ENCODE measurements at regions not wholly inside any gene's neighbourhood (a gene's known extent, or its start where the extent isn't known, plus 50 kb on each side); places are given as distances from the start of the nearest gene placed in this dataset.

GRCh38 chr4:54548831-54549460 is 108.8 kb upstream of the KIT start:
- no peak for TF ChIP-seq CTCF (IDR thresholded peaks at IDR 0.05; ENCODE audit: low read depth, low read length)
- DNase-seq (ENCODE audit: low read depth, low spot score), result no peak
- in situ Hi-C loops (cut with HindIII; ENCODE audit: low sequenced_read_pairs), result no loop called here
- H3K4me3 ChIP-seq (ENCODE audit: low read depth, low read length), result no peak overlapping the region

- in situ Hi-C loops (cut with HindIII; ENCODE audit: low sequenced_read_pairs), result no loop called here
- H3K4me3 ChIP-seq (ENCODE audit: low read depth, low read length), result no peak overlapping the region
- DNase-seq (ENCODE audit: low read depth, low spot score), result no peak
- no peak for TF ChIP-seq CTCF (IDR thresholded peaks at IDR 0.05; ENCODE audit: low read depth, low read length)
These were observed 107.2 kb upstream of the KIT start for GRCh38 chr4:54550395-54551171.

- DNase-seq (ENCODE audit: low read depth, low spot score), result no peak
- TF ChIP-seq CTCF (IDR thresholded peaks at IDR 0.05; ENCODE audit: low read depth, low read length), result no peak
- in situ Hi-C loops (cut with HindIII; ENCODE audit: low sequenced_read_pairs), result no loop called here
- no peak overlapping the region for H3K4me3 ChIP-seq (ENCODE audit: low read depth, low read length)
These were observed 104.8 kb upstream of the KIT start for GRCh38 chr4:54553001-54553400.

GRCh38 chr4:54554339-54554990 is 103.3 kb upstream of the KIT start:
- no peak for DNase-seq (ENCODE audit: low read depth, low spot score)
- no peak overlapping the region for H3K4me3 ChIP-seq (ENCODE audit: low read depth, low read length)
- in situ Hi-C loops (cut with HindIII; ENCODE audit: low sequenced_read_pairs), result no loop called here
- no peak for TF ChIP-seq CTCF (IDR thresholded peaks at IDR 0.05; ENCODE audit: low read depth, low read length)

DNA sequence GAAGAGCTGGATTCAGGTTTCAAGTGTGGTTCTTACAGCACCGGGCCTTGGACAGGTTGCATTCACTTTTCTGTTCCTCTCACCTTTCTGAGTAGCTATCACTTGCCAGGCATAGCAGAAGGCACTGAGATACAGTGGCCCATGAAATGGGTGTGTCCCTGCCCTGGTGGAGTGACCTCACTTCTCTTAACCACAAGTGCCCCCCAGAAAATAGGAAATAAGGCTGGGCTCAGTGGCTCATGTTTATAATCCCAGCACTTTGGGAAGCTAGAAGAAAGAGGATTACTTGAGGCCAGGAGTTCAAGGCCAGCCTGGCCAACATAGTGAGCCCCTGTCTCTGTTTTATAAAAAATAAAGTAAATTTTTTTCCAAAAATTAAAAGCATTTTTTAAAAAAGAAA is 101.7 kb upstream of the KIT start:
- no peak for TF ChIP-seq CTCF (IDR thresholded peaks at IDR 0.05; ENCODE audit: low read depth, low read length)
- no peak overlapping the region for H3K4me3 ChIP-seq (ENCODE audit: low read depth, low read length)
- in situ Hi-C loops (cut with HindIII; ENCODE audit: low sequenced_read_pairs), result no loop called here
- DNase-seq (ENCODE audit: low read depth, low spot score), result no peak

GRCh38 chr4:54556587-54556986 is 101.2 kb upstream of the KIT start:
- no peak for DNase-seq (ENCODE audit: low read depth, low spot score)
- TF ChIP-seq CTCF (IDR thresholded peaks at IDR 0.05; ENCODE audit: low read depth, low read length), result no peak
- no peak overlapping the region for H3K4me3 ChIP-seq (ENCODE audit: low read depth, low read length)
- in situ Hi-C loops (cut with HindIII; ENCODE audit: low sequenced_read_pairs), result no loop called here
